Fibroblast of pulmonary artery (primary cell): ENCODE measurements at regions not wholly inside any gene's neighbourhood (a gene's known extent, or its start where the extent isn't known, plus 50 kb on each side); places are given as distances from the start of the nearest gene placed in this dataset.
A peak's percentile ranks its signal among the peaks of the same experiment; 100 is the strongest.

Experiments used
- DNase-seq: peaks from one replicate; pipeline ENCODE4 v3.0.0-alpha.2; 2010; ENCODE audit warnings: low read depth
- H3K4me3 ChIP-seq: replicated peaks from 2 replicates; pipeline ENCODE4 v1.5.1; 2011; ENCODE audit warnings: low read depth, mild to moderate bottlenecking, control low read depth, low read length, moderate library complexity
- CTCF ChIP-seq: IDR thresholded peaks from 2 replicates; pipeline ENCODE4 v1.5.1; 2011; ENCODE audit warnings: mild to moderate bottlenecking, control low read depth, low read length, inconsistent platforms; ENCODE audit errors: missing control alignments

- no peak overlapping the region for H3K4me3 ChIP-seq
- no peak for DNase-seq
- TF ChIP-seq CTCF = no peak
Observed at GRCh38 chr3:38967693-38967989, 84.1 kb downstream of the SCN11A start.

- H3K4me3 ChIP-seq = no peak overlapping the region
- DNase-seq = no peak
- TF ChIP-seq CTCF = no peak
Observed at GRCh38 chr3:38966811-38967692, 84.7 kb downstream of the SCN11A start.

- no peak for DNase-seq
- no peak overlapping the region for H3K4me3 ChIP-seq
- no peak for TF ChIP-seq CTCF
Observed at GRCh38 chr3:38964646-38965045, 87.1 kb downstream of the SCN11A start.

- no peak overlapping the region for H3K4me3 ChIP-seq
- TF ChIP-seq CTCF = no peak
Observed at GRCh38 chr3:38964204-38964603, 87.5 kb downstream of the SCN11A start.

GRCh38 chr3:38960953-38961622, 90.7 kb downstream of the SCN11A start:
- no peak overlapping the region for H3K4me3 ChIP-seq
- peak; percentile 58 for DNase-seq
- TF ChIP-seq CTCF = peak; percentile 84

More at GRCh38 chr3:38964204-38964603, 87.5 kb downstream of the SCN11A start:
- no peak for DNase-seq

GRCh38 chr3:38960042-38960622, 91.6 kb downstream of the SCN11A start:
- DNase-seq = no peak
- H3K4me3 ChIP-seq = no peak overlapping the region
- no peak for TF ChIP-seq CTCF
